GM12892 (cell line): ENCODE measurements at regions not wholly inside any gene's neighbourhood (a gene's known extent, or its start where the extent isn't known, plus 50 kb on each side); places are given as distances from the start of the nearest gene placed in this dataset.

Source experiments
- POLR2A ChIP-seq: IDR thresholded peaks from 2 replicates; pipeline ENCODE4 v1.6.1; 2011; ENCODE audit warnings: low read depth, low read length, control low read depth
- POLR2AphosphoS5 ChIP-seq: IDR thresholded peaks from 2 replicates; pipeline ENCODE4 v1.6.1; 2011; ENCODE audit warnings: low read depth, low read length, control low read depth
- TAF1 ChIP-seq: IDR thresholded peaks from 2 replicates; pipeline ENCODE4 v1.6.1; 2011; ENCODE audit warnings: low read depth, mild to moderate bottlenecking, control low read depth, low read length, borderline replicate concordance

GRCh38 chr6:8628736-8629135, 193.4 kb upstream of the SLC35B3 start:
- TF ChIP-seq POLR2A (no peak), POLR2AphosphoS5 (no peak), TAF1 (no peak)
